DMS153 (cell line): ENCODE measurements at regions not wholly inside any gene's neighbourhood (a gene's known extent, or its start where the extent isn't known, plus 50 kb on each side); places are given as distances from the start of the nearest gene placed in this dataset.

ENCODE experiments used
- DNase-seq: peaks from one replicate; lab custom pipeline; 2025; lab: John Stamatoyannopoulos, UW

GRCh38 chr4:19999276-19999675 is 252.4 kb upstream of the SLIT2 start:
- DNase-seq = no peak

GRCh38 chr4:19993242-19993641 is 258.5 kb upstream of the SLIT2 start:
- DNase-seq = no peak

GRCh38 chr4:19992471-19993093 is 259.1 kb upstream of the SLIT2 start:
- no peak for DNase-seq

GRCh38 chr4:19987746-19988145 is 264.0 kb upstream of the SLIT2 start:
- DNase-seq = no peak

- no peak for DNase-seq
Measured at GRCh38 chr4:19983072-19983471, 268.6 kb upstream of the SLIT2 start.

- no peak for DNase-seq
Measured at GRCh38 chr4:19982556-19982955, 269.1 kb upstream of the SLIT2 start.

- DNase-seq = no peak
Measured at GRCh38 chr4:19971829-19972228, 279.9 kb upstream of the SLIT2 start.

GRCh38 chr4:19969492-19969891 is 282.2 kb upstream of the SLIT2 start:
- no peak for DNase-seq

GRCh38 chr4:19961091-19961490 is 290.6 kb upstream of the SLIT2 start:
- no peak for DNase-seq

GRCh38 chr4:19958848-19959247 is 292.9 kb upstream of the SLIT2 start:
- no peak for DNase-seq

- no peak for DNase-seq
Measured at GRCh38 chr4:19947349-19947748, 304.4 kb upstream of the SLIT2 start.

GRCh38 chr4:19945979-19946380 is 305.7 kb upstream of the SLIT2 start:
- no peak for DNase-seq

- DNase-seq = no peak
Measured at GRCh38 chr4:19945501-19945900, 306.2 kb upstream of the SLIT2 start.

GRCh38 chr4:19944806-19945205 is 306.9 kb upstream of the SLIT2 start:
- DNase-seq = no peak

GRCh38 chr4:19944251-19944650 is 307.5 kb upstream of the SLIT2 start:
- no peak for DNase-seq

- no peak for DNase-seq
Measured at GRCh38 chr4:19941434-19941833, 310.3 kb upstream of the SLIT2 start.

GRCh38 chr4:19940861-19941260 is 310.8 kb upstream of the SLIT2 start:
- no peak for DNase-seq

GRCh38 chr4:19936476-19936875 is 315.2 kb upstream of the SLIT2 start:
- no peak for DNase-seq

GRCh38 chr4:19930742-19931141 is 321.0 kb upstream of the SLIT2 start:
- DNase-seq = no peak

GRCh38 chr4:19927381-19927780 is 324.3 kb upstream of the SLIT2 start:
- DNase-seq = no peak

- no peak for DNase-seq
Measured at GRCh38 chr4:19925516-19925915, 326.2 kb upstream of the SLIT2 start.

- no peak for DNase-seq
Measured at GRCh38 chr4:19924761-19925160, 326.9 kb upstream of the SLIT2 start.

- DNase-seq = no peak
Measured at GRCh38 chr4:19915276-19915675, 336.4 kb upstream of the SLIT2 start.

- no peak for DNase-seq
Measured at GRCh38 chr4:19913650-19914049, 338.1 kb upstream of the SLIT2 start.
